ENCODE measurements at regions not wholly inside any gene's neighbourhood (a gene's known extent, or its start where the extent isn't known, plus 50 kb on each side); places are given as distances from the start of the nearest gene placed in this dataset.

GRCh38 chr3:162670181-162670580 is 1173.6 kb downstream of the OTOL1 start:
- H2AFZ ChIP-seq (ENCODE audit: low read depth), result no peak overlapping the region
- no peaks in the 10 kb centered on the region for H3K79me2 ChIP-seq (ENCODE audit: insufficient read depth)
- no peaks in the 10 kb centered on the region for H3F3A ChIP-seq (replicated peaks; ENCODE audit: insufficient read depth)
- no peak for DNase-seq
- H3K4me3 ChIP-seq (ENCODE audit: low read depth in 2 of 2, low read length in 1 of 2), result no peak overlapping the region
- H3K9me3 ChIP-seq, result no peaks in the 10 kb centered on the region
- H4K20me1 ChIP-seq (ENCODE audit: insufficient read depth), result no peaks in the 10 kb centered on the region
- no peak overlapping the region for H3K9ac ChIP-seq
- no peaks in the 10 kb centered on the region for H3K36me3 ChIP-seq (replicated peaks in 1 of 2; ENCODE audit: control insufficient read depth in 1 of 2, insufficient read depth in 2 of 2, low read length in 1 of 2)
- H3K4me1 ChIP-seq (ENCODE audit: control insufficient read depth in 1 of 2, insufficient read depth in 2 of 2, low read depth in 1 of 2, low read length in 1 of 2), result no peaks in the 10 kb centered on the region; a peak in 1 of 4 replicates
- no peak overlapping the region for H3K4me2 ChIP-seq
- CTCF ChIA-PET, result no interaction called here
- no peak for TF ChIP-seq MXI1 (IDR thresholded peaks at IDR 0.05; ENCODE audit: low read depth, low read length)
- no peak for TF ChIP-seq ELF1 (IDR thresholded peaks at IDR 0.05)
- TF ChIP-seq IRF3 (IDR thresholded peaks at IDR 0.05; ENCODE audit: low read depth, low read length), result no peak
- TF ChIP-seq TAF1 (IDR thresholded peaks at IDR 0.05; ENCODE audit: borderline replicate concordance, low read depth, low read length), result no peak
- no peak for TF ChIP-seq EP300 (IDR thresholded peaks at IDR 0.05; ENCODE audit: borderline replicate concordance in 1 of 2, low read depth in 1 of 2, low read length in 1 of 2)
- TF ChIP-seq RFX5 (IDR thresholded peaks at IDR 0.05; ENCODE audit: low read length), result no peak
- TF ChIP-seq GATA2 (CRISPR knock-in tag; IDR thresholded peaks at IDR 0.05), result no peak
- no peak for TF ChIP-seq TCF12 (IDR thresholded peaks at IDR 0.05)
- no peak for TF ChIP-seq SIN3A (IDR thresholded peaks at IDR 0.05; ENCODE audit: borderline replicate concordance, low read depth, low read length)
- no peak overlapping the region for H3K27ac ChIP-seq (ENCODE audit: low read depth in 2 of 2, low read length in 1 of 2)
- H3K27me3 ChIP-seq (ENCODE audit: insufficient read depth), result no peaks in the 10 kb centered on the region
- POLR2A ChIA-PET, result no interaction called here
- H3K9me2 ChIP-seq, result no peaks in the 10 kb centered on the region

DNA sequence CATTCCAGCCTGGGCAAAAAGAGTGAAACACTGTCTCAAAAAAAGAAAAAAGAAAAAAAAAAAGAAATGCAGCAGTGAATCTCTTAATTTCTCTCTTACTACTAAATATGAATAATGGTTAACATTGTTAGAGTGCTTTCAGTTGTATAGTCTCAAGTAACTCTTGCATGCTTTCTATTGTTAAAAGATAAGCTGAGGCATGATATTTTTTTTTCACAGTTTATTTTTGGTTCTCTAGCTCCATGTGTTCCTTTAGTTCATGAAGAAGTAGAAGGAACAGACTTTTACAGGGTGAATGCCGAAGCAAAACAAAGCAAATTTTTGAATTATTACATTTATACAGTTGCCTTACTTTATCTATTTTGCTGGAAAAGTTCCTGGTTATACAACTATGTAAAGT is 1180.9 kb downstream of the OTOL1 start:
- Histone ChIP-seq H3K9me3 (no peaks in the 10 kb centered on the region), H3K27ac (ENCODE audit: low read depth in 2 of 2, low read length in 1 of 2) (no peak overlapping the region), H3K4me2 (no peak overlapping the region), H3K4me3 (ENCODE audit: low read depth in 2 of 2, low read length in 1 of 2) (no peak overlapping the region), H3K9ac (no peak overlapping the region), H3K4me1 (ENCODE audit: control insufficient read depth in 1 of 2, insufficient read depth in 2 of 2, low read depth in 1 of 2, low read length in 1 of 2) (no peaks in the 10 kb centered on the region), H3K9me2 (no peaks in the 10 kb centered on the region), H2AFZ (ENCODE audit: low read depth) (no peak overlapping the region), H3K36me3 (replicated peaks in 1 of 2; ENCODE audit: control insufficient read depth in 1 of 2, insufficient read depth in 2 of 2, low read length in 1 of 2) (no peaks in the 10 kb centered on the region), H3K27me3 (ENCODE audit: insufficient read depth) (no peaks in the 10 kb centered on the region), H3F3A (replicated peaks; ENCODE audit: insufficient read depth) (no peaks in the 10 kb centered on the region), H4K20me1 (ENCODE audit: insufficient read depth) (no peaks in the 10 kb centered on the region), H3K79me2 (ENCODE audit: insufficient read depth) (no peaks in the 10 kb centered on the region)
- TF ChIP-seq FOSL2 (IDR thresholded peaks at IDR 0.05; ENCODE audit: borderline replicate concordance, low read depth) (no peak), TAF1 (IDR thresholded peaks at IDR 0.05; ENCODE audit: borderline replicate concordance, low read depth, low read length) (no peak), IRF3 (IDR thresholded peaks at IDR 0.05; ENCODE audit: low read depth, low read length) (no peak), TEAD4 (IDR thresholded peaks at IDR 0.05; ENCODE audit: borderline replicate concordance, insufficient read depth) (no peak), YY1 (IDR thresholded peaks at IDR 0.05; ENCODE audit: low read depth) (no peak), MAX (IDR thresholded peaks at IDR 0.05; ENCODE audit: low read depth) (no peak), RAD21 (IDR thresholded peaks at IDR 0.05; ENCODE audit: low read length) (no peak), MEF2A (IDR thresholded peaks at IDR 0.05; ENCODE audit: borderline replicate concordance, low read depth) (no peak), JUND (IDR thresholded peaks at IDR 0.05) (no peak), GABPA (IDR thresholded peaks at IDR 0.05; ENCODE audit: low read depth) (no peak), FOXJ3 (CRISPR knock-in tag; IDR thresholded peaks at IDR 0.05) (no peak)
- WGBS (ENCODE audit: low lambda C conversion rate), result 69% methylated on average over 1 of the region's 1 CpG
- DNase-seq, result no peak
- ChIA-PET POLR2A (no interaction called here), CTCF (no interaction called here)
